ENCODE measurements at regions not wholly inside any gene's neighbourhood (a gene's known extent, or its start where the extent isn't known, plus 50 kb on each side); places are given as distances from the start of the nearest gene placed in this dataset.
"Not testable (repeated sequence)": the region's sequence is repeated elsewhere in the genome, so short reads cannot be mapped to it uniquely, and the experiment has no call there.

DNA sequence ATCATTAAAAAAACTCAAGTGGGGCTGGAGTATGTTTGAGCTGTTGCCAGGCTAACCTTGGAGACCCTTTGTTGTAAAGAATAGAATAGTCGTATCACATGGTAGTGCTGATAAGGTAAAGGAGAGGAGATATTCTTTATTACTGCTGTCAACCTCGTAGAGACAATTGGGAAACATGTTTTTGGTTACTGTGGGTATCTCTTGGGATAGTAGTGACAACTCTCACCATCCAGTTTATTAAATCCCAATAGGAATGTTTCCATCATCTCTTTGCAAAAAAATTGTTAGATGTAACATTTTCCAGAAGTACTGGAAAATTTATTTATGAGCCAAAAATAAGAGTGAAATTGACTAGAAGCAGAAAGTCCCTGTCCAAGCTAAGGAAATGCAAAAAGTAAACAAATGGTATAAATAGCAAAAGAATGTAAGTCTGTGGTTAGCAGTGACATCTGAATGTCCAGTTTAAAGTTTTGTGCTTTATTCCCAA is 829.3 kb upstream of the CITED2 start:
- H3K4me2 ChIP-seq (ENCODE audit: low read depth, low read length, poor library complexity, severe bottlenecking) = no peak overlapping the region

DNA sequence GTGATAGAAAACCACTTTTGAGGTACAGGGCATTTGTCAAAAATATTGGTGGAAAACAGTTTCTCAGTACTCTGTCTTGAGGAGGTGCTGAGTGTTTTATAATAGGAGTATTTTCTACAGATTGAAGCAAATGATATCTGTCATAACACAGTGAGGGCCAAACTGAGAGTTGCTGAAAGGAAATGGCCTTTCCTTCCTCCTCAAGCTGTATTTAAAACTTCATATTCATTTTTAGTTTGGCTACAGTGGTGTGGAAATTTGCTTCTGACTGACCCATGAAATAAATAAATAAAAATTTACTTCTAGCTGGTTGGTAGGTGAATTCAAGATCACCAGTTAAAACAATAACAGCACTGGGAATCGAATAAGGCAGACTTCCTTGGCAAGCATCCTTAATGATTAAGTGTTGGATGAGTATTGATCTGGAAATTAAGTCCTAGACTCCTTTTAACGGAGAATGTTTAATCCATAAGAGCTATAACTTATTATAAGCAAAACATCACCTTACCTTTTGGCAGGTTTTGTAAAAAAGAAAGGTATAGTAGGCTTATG is 828.6 kb upstream of the CITED2 start:
- Histone ChIP-seq H3K4me3 (ENCODE audit: low read length) (no peak overlapping the region), H3K79me2 (ENCODE audit: low read length) (no peaks in the 10 kb centered on the region), H3K9ac (ENCODE audit: low read length) (no peak overlapping the region), H3K36me3 (ENCODE audit: insufficient read depth, low read length) (no peaks in the 10 kb centered on the region), H3K4me1 (ENCODE audit: low read length) (no peaks in the 10 kb centered on the region), H2AFZ (ENCODE audit: low read length) (no peak overlapping the region), H3K27me3 (ENCODE audit: low read length) (no peaks in the 10 kb centered on the region), H4K20me1 (ENCODE audit: insufficient read depth, low read depth, low read length) (no peaks in the 10 kb centered on the region), H3K9me3 (ENCODE audit: low read length) (no peaks in the 10 kb centered on the region), H3K4me2 (ENCODE audit: low read depth, low read length, poor library complexity, severe bottlenecking) (no peak overlapping the region), H3K9me2 (replicated peaks; ENCODE audit: insufficient read depth, low read length) (no peaks in the 10 kb centered on the region), H3K27ac (ENCODE audit: low read length) (no peak overlapping the region)
- no peak for DNase-seq

More for the DNA sequence above, 829.3 kb upstream of the CITED2 start:
- no peak overlapping the region for H2AFZ ChIP-seq (ENCODE audit: low read length)
- no peaks in the 10 kb centered on the region for H4K20me1 ChIP-seq (ENCODE audit: insufficient read depth, low read depth, low read length)
- no peak overlapping the region for H3K4me3 ChIP-seq (ENCODE audit: low read length)
- H3K79me2 ChIP-seq (ENCODE audit: low read length) = no peaks in the 10 kb centered on the region
- no peaks in the 10 kb centered on the region for H3K9me2 ChIP-seq (replicated peaks; ENCODE audit: insufficient read depth, low read length)
- no peak overlapping the region for H3K27ac ChIP-seq (ENCODE audit: low read length)
- H3K9ac ChIP-seq (ENCODE audit: low read length) = no peak overlapping the region
- H3K27me3 ChIP-seq (ENCODE audit: low read length) = no peaks in the 10 kb centered on the region
- no peaks in the 10 kb centered on the region for H3K4me1 ChIP-seq (ENCODE audit: low read length)
- no peaks in the 10 kb centered on the region for H3K9me3 ChIP-seq (ENCODE audit: low read length)
- H3K36me3 ChIP-seq (ENCODE audit: insufficient read depth, low read length) = no peaks in the 10 kb centered on the region
- DNase-seq = no peak

DNA sequence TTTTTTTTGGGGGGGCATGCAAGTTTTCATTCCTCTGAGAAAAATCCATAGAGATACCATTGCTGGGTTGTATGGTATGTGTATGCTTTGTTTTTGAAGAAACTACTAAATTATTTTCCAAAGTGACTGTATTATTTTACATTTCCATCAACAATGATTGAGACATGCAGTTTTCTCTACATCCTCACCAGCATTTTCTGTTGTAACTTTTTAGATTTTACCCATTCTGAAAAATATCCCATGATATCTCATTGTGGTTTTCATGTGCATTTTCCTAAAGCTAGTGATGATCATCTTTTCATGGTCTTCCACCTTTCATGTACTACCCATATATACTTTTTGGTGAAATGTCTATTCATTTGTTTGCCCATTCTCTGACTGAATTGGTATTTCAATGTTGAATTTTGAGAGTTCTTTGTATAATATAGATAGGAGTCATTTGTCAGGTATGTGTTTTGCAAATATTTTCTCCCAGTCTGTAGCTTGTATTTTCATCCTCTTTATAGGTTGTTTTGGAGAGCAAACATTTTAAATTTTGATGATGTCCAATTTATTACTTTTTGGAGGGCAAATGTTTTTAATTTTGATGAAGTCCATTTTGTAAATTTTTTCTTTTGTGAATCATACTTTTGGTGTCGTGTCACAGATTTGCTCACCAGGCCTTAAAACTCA is 827.5 kb upstream of the CITED2 start:
- no peaks in the 10 kb centered on the region for H3K4me1 ChIP-seq (ENCODE audit: low read length)
- H3K27me3 ChIP-seq (ENCODE audit: low read length) = no peaks in the 10 kb centered on the region
- DNase-seq = no peak

DNA sequence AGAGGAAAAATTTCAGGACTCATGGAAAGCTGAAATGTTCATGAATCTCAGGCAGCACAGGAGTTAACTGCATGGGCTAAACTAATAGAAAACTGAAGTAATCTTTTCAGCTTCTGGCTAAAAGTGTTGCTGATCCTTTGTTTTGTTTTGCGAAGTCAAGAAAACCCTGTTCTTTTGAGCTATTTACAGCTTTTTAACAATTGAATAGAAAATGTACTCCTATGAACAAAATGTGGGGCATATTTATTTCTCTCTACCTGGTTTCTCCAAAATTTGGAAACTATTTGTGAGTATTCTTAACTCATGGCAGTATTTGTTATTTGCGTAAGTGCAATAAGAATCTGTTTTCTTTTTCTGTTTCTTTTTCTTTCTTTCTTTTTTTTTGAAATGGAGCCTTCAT is 818.8 kb upstream of the CITED2 start:
- no peaks in the 10 kb centered on the region for H3K9me2 ChIP-seq (replicated peaks; ENCODE audit: insufficient read depth, low read length)
- no peak for DNase-seq
- no peak overlapping the region for H3K4me2 ChIP-seq (ENCODE audit: low read depth, low read length, poor library complexity, severe bottlenecking)
- H3K4me3 ChIP-seq (ENCODE audit: low read length) = no peak overlapping the region
- no peak overlapping the region for H3K9ac ChIP-seq (ENCODE audit: low read length)
- H3K9me3 ChIP-seq (ENCODE audit: low read length) = no peaks in the 10 kb centered on the region
- H3K27me3 ChIP-seq (ENCODE audit: low read length) = 0 out of 2 replicates have a peak, but pooled peaks cover 2% of the 10 kb centered on the region
- no peaks in the 10 kb centered on the region for H3K79me2 ChIP-seq (ENCODE audit: low read length)
- H3K36me3 ChIP-seq (ENCODE audit: insufficient read depth, low read length) = no peaks in the 10 kb centered on the region
- no peaks in the 10 kb centered on the region for H3K4me1 ChIP-seq (ENCODE audit: low read length)
- no peak overlapping the region for H2AFZ ChIP-seq (ENCODE audit: low read length)
- no peak overlapping the region for H3K27ac ChIP-seq (ENCODE audit: low read length)
- H4K20me1 ChIP-seq (ENCODE audit: insufficient read depth, low read depth, low read length) = no peaks in the 10 kb centered on the region

More for the DNA sequence above, 827.5 kb upstream of the CITED2 start:
- Histone ChIP-seq H3K9ac (ENCODE audit: low read length) (no peak overlapping the region), H3K4me3 (ENCODE audit: low read length) (no peak overlapping the region), H3K9me3 (ENCODE audit: low read length) (no peaks in the 10 kb centered on the region), H3K79me2 (ENCODE audit: low read length) (no peaks in the 10 kb centered on the region), H3K9me2 (replicated peaks; ENCODE audit: insufficient read depth, low read length) (no peaks in the 10 kb centered on the region), H3K4me2 (ENCODE audit: low read depth, low read length, poor library complexity, severe bottlenecking) (no peak overlapping the region), H3K27ac (ENCODE audit: low read length) (no peak overlapping the region), H4K20me1 (ENCODE audit: insufficient read depth, low read depth, low read length) (no peaks in the 10 kb centered on the region), H3K36me3 (ENCODE audit: insufficient read depth, low read length) (no peaks in the 10 kb centered on the region), H2AFZ (ENCODE audit: low read length) (no peak overlapping the region)

DNA sequence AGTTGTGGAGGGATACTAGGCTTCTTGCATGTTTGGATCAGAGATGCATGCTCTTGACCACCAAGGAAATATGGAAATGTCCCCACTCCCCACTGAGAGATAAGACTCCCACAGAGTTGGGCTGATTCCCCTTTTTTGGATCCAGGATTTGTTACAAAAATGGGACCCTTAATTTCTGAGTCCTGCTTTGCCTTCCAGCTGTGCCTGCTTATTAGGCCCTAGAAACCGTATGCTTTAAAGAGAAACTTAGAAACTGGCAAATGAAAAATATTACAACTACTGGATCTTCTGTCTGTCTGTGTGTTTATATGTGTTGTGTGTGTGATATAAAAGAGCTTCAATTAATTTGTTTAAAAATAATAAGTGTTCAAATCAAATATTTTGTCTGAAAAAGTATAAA is 817.6 kb upstream of the CITED2 start:
- Histone ChIP-seq H3K9me2 (replicated peaks; ENCODE audit: insufficient read depth, low read length) (no peaks in the 10 kb centered on the region), H3K27me3 (ENCODE audit: low read length) (0 out of 2 replicates have a peak, but pooled peaks cover 2% of the 10 kb centered on the region), H3K4me2 (ENCODE audit: low read depth, low read length, poor library complexity, severe bottlenecking) (no peak overlapping the region), H3K36me3 (ENCODE audit: insufficient read depth, low read length) (no peaks in the 10 kb centered on the region), H3K9ac (ENCODE audit: low read length) (no peak overlapping the region), H3K4me3 (ENCODE audit: low read length) (no peak overlapping the region), H3K4me1 (ENCODE audit: low read length) (no peaks in the 10 kb centered on the region), H4K20me1 (ENCODE audit: insufficient read depth, low read depth, low read length) (no peaks in the 10 kb centered on the region), H2AFZ (ENCODE audit: low read length) (no peak overlapping the region), H3K9me3 (ENCODE audit: low read length) (no peaks in the 10 kb centered on the region), H3K27ac (ENCODE audit: low read length) (no peak overlapping the region), H3K79me2 (ENCODE audit: low read length) (no peaks in the 10 kb centered on the region)
- DNase-seq = no peak

DNA sequence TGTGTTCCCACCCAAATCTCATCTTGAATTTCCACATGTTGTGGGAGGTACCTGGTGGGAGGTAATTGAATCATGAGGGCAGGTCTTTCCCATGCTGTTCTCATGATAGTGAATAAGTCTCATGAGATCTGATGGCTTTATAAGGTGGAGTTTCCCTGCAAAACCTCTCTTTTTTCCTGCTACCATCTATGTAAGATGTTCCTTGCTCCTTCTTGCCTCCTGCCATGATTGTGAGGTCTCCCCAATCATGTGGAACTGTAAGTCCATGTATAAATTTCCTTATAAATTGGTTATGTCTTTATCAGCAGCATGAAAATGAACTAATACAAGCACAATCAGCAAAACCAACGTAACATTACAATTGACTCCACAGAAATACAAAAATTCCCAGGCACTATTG is 814.8 kb upstream of the CITED2 start:
- H3K36me3 ChIP-seq (ENCODE audit: insufficient read depth, low read length); H3K4me3 ChIP-seq (ENCODE audit: low read length); H2AFZ ChIP-seq (ENCODE audit: low read length); DNase-seq; H3K9ac ChIP-seq (ENCODE audit: low read length); H3K79me2 ChIP-seq (ENCODE audit: low read length); H4K20me1 ChIP-seq (ENCODE audit: insufficient read depth, low read depth, low read length); H3K4me2 ChIP-seq (ENCODE audit: low read depth, low read length, poor library complexity, severe bottlenecking); H3K9me2 ChIP-seq (replicated peaks; ENCODE audit: insufficient read depth, low read length); H3K9me3 ChIP-seq (ENCODE audit: low read length); H3K27ac ChIP-seq (ENCODE audit: low read length); H3K27me3 ChIP-seq (ENCODE audit: low read length); H3K4me1 ChIP-seq (ENCODE audit: low read length): not testable (repeated sequence)

DNA sequence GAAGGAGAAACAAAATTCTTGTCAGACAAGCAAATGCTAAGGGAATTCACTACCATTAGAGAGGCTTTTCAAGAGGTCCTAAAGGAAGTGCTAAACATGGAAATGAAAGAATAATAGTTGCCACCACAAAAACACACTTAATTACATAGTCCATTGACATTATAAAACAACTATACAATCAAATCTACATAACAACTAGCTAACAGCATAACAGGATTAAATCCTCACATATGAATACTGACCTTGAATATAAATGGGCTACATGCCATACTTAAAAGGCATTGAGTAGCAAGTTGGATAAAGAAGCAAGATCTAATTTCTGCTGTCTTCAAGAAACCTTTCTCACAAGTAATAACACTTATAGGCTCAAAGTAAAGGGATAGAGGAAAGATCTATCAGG is 811.5 kb upstream of the CITED2 start:
- no peaks in the 10 kb centered on the region for H3K27me3 ChIP-seq (ENCODE audit: low read length)

DNA sequence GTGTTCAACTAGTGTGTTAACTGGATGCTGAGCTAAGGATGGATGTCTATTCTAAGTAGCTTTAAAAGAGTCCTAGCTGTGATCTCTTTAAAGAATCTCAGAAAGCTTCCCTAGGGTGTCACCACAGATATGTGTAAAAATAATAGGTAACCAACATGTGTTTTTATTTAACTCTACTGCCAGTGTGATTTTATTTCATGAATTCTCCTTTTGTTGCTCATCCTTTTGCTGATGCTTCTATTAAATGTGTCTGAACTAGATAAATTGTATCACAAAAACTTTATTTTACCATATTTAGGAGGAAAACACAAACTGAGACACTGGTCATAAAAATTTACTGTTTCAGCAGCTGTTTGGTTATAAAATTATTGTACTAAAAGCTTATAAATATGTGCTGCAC is 809.4 kb upstream of the CITED2 start:
- Histone ChIP-seq H3K4me3 (ENCODE audit: low read length) (no peak overlapping the region), H3K27ac (ENCODE audit: low read length) (no peak overlapping the region), H3K4me2 (ENCODE audit: low read depth, low read length, poor library complexity, severe bottlenecking) (no peak overlapping the region), H2AFZ (ENCODE audit: low read length) (no peak overlapping the region), H4K20me1 (ENCODE audit: insufficient read depth, low read depth, low read length) (no peaks in the 10 kb centered on the region), H3K4me1 (ENCODE audit: low read length) (no peaks in the 10 kb centered on the region), H3K79me2 (ENCODE audit: low read length) (no peaks in the 10 kb centered on the region), H3K36me3 (ENCODE audit: insufficient read depth, low read length) (no peaks in the 10 kb centered on the region), H3K27me3 (ENCODE audit: low read length) (no peaks in the 10 kb centered on the region), H3K9ac (ENCODE audit: low read length) (no peak overlapping the region), H3K9me2 (replicated peaks; ENCODE audit: insufficient read depth, low read length) (0 out of 2 replicates have a peak, but pooled peaks cover 5% of the 10 kb centered on the region), H3K9me3 (ENCODE audit: low read length) (no peaks in the 10 kb centered on the region)
- DNase-seq = no peak

More for the DNA sequence above, 811.5 kb upstream of the CITED2 start:
- H2AFZ ChIP-seq (ENCODE audit: low read length) = no peak overlapping the region
- H3K9me2 ChIP-seq (replicated peaks; ENCODE audit: insufficient read depth, low read length) = no peaks in the 10 kb centered on the region
- H3K27ac ChIP-seq (ENCODE audit: low read length) = no peak overlapping the region
- H3K9me3 ChIP-seq (ENCODE audit: low read length) = no peaks in the 10 kb centered on the region
- no peaks in the 10 kb centered on the region for H3K79me2 ChIP-seq (ENCODE audit: low read length)
- H4K20me1 ChIP-seq (ENCODE audit: insufficient read depth, low read depth, low read length) = no peaks in the 10 kb centered on the region
- DNase-seq = no peak
- no peaks in the 10 kb centered on the region for H3K4me1 ChIP-seq (ENCODE audit: low read length)
- H3K4me3 ChIP-seq (ENCODE audit: low read length) = no peak overlapping the region
- no peak overlapping the region for H3K9ac ChIP-seq (ENCODE audit: low read length)
- H3K4me2 ChIP-seq (ENCODE audit: low read depth, low read length, poor library complexity, severe bottlenecking) = no peak overlapping the region
- H3K36me3 ChIP-seq (ENCODE audit: insufficient read depth, low read length) = no peaks in the 10 kb centered on the region

Measured in Karpas-422 (cell line).